ENCODE measurements at regions not wholly inside any gene's neighbourhood (a gene's known extent, or its start where the extent isn't known, plus 50 kb on each side); places are given as distances from the start of the nearest gene placed in this dataset.

- dilution Hi-C loops (cut with HindIII; ENCODE audit: low sequenced_read_pairs, unreplicated experiment) (no loop called here), intact Hi-C loops (cut with micrococcal nuclease) (no loop called here), in situ Hi-C loops (cut with MboI; ENCODE audit: low sequenced_read_pairs) (no loop called here)
- Histone ChIP-seq H3K9me3 (ENCODE audit: control insufficient read depth, insufficient read depth, low read length) (no peaks in the 10 kb centered on the region), H4K8ac (ENCODE audit: low read depth in 2 of 2, low read length in 2 of 2) (no peak overlapping the region), H3K4me2 (ENCODE audit: low read depth, low read length) (no peak overlapping the region), H3K36me3 (ENCODE audit: control insufficient read depth, insufficient read depth, low read length) (no peaks in the 10 kb centered on the region), H3K9me1 (ENCODE audit: insufficient read depth, low read length) (no peaks in the 10 kb centered on the region), H3K9ac (ENCODE audit: low read depth, low read length) (no peak overlapping the region), H3K79me1 (ENCODE audit: low read depth in 1 of 2, low read length in 2 of 2) (no peaks in the 10 kb centered on the region), H3K14ac (replicated peaks; ENCODE audit: low read depth, low read length) (no peak overlapping the region), H3K56ac (ENCODE audit: extremely low read depth, insufficient read depth, low read length) (no peak overlapping the region), H4K5ac (ENCODE audit: low read depth, low read length) (no peak overlapping the region), H3K4ac (ENCODE audit: low read depth, low read length) (no peak overlapping the region), H2AK9ac (replicated peaks; ENCODE audit: low read depth, low read length, poor library complexity) (no peak overlapping the region), H3K4me3 (ENCODE audit: insufficient read depth, low read depth, low read length) (no peak overlapping the region), H4K20me1 (ENCODE audit: insufficient read depth, low read length) (no peaks in the 10 kb centered on the region), H2AFZ (replicated peaks; ENCODE audit: low read length, poor library complexity) (no peak overlapping the region), H3K18ac (ENCODE audit: low read depth, low read length) (no peak overlapping the region), H2AK5ac (ENCODE audit: low read depth, low read length) (no peak overlapping the region), H4K91ac (ENCODE audit: insufficient read depth, low read depth, low read length) (no peak overlapping the region), H2BK5ac (ENCODE audit: low read depth, low read length, poor library complexity, severe bottlenecking) (no peak overlapping the region), H2BK20ac (ENCODE audit: low read depth, low read length) (no peak overlapping the region), H3K4me1 (ENCODE audit: control insufficient read depth, insufficient read depth, low read length) (no peaks in the 10 kb centered on the region), H3K23ac (ENCODE audit: low read depth, low read length) (no peak overlapping the region), H2BK120ac (ENCODE audit: low read depth, low read length) (no peak overlapping the region), H2BK15ac (ENCODE audit: low read depth, low read length) (no peak overlapping the region), H3K27ac (ENCODE audit: insufficient read depth, low read length) (no peak overlapping the region), H3K27me3 (ENCODE audit: control insufficient read depth, insufficient read depth, low read length) (peaks cover 11% of the 10 kb centered on the region; the same call in 1 of the 2 replicates)
- no peak for DNase-seq
- TF ChIP-seq CHD1 (IDR thresholded peaks at IDR 0.05; ENCODE audit: low read depth, low read length) (no peak), MAFK (IDR thresholded peaks at IDR 0.05; ENCODE audit: low read depth, low read length) (no peak), NFE2L2 (IDR thresholded peaks at IDR 0.05; ENCODE audit: low read depth, low read length) (no peak), USF2 (IDR thresholded peaks at IDR 0.05; ENCODE audit: low read depth, low read length) (no peak), ELK1 (IDR thresholded peaks at IDR 0.05; ENCODE audit: borderline replicate concordance, low read depth, low read length) (no peak), SMC3 (IDR thresholded peaks at IDR 0.05; ENCODE audit: low read depth, low read length) (no peak), MAZ (IDR thresholded peaks at IDR 0.05; ENCODE audit: borderline replicate concordance, low read depth, low read length) (no peak), MXI1 (IDR thresholded peaks at IDR 0.05; ENCODE audit: borderline replicate concordance, low read depth, low read length) (no peak), FOS (IDR thresholded peaks at IDR 0.05; ENCODE audit: low read depth, low read length) (no peak), RFX5 (IDR thresholded peaks at IDR 0.05; ENCODE audit: low read depth, low read length) (no peak), BHLHE40 (IDR thresholded peaks at IDR 0.05; ENCODE audit: low read depth, low read length) (no peak), RAD21 (IDR thresholded peaks at IDR 0.05; ENCODE audit: low read length) (no peak), POLR2A (IDR thresholded peaks at IDR 0.05; ENCODE audit: low read depth, low read length) (no peak), CTCF (conservative IDR thresholded peaks at IDR 0.05; ENCODE audit: low read depth, low read length) (no peak), CEBPB (IDR thresholded peaks at IDR 0.05; ENCODE audit: low read depth, low read length) (no peak), RCOR1 (IDR thresholded peaks at IDR 0.05; ENCODE audit: insufficient replicate concordance, low read length) (no peak)
- no peak for ATAC-seq (ENCODE audit: low read depth)
- CTCF ChIA-PET = no interaction called here
- WGBS, 2 experiments (ENCODE audit: extremely low coverage in 2 of 2, insufficient read length in 1 of 2) = no CpG with 5 or more reads among the region's 4 CpGs
- no TSS peak for BruUV-seq (replicated peaks)
- POLR2A ChIA-PET (ENCODE audit: unreplicated experiment) = no interaction called here
These were observed 125.6 kb upstream of the DHRS4 start for GRCh38 chr14:23828001-23828400.

Measured in IMR-90 (cell line).